Spleen (tissue), 11 donors: ENCODE measurements at regions not wholly inside any gene's neighbourhood (a gene's known extent, or its start where the extent isn't known, plus 50 kb on each side); places are given as distances from the start of the nearest gene placed in this dataset.

ENCODE experiments used
- DNase-seq: peaks from one replicate; pipeline ENCODE4 v3.0.0-alpha.2; 2020
- H3K27ac ChIP-seq, 8 donors: fragments of 200-600 bp; sonication (generic) in 7 of 8; 1 replicate in 4 of 8; 2 replicates in 4 of 8; pipeline versions ENCODE4 v1.5.0 to v1.8.0; 2016 to 2021; ENCODE audit warnings: inconsistent platforms in 4 of 8, mild to moderate bottlenecking in 4 of 8, moderate library complexity in 1 of 8
- H3K27me3 ChIP-seq, 7 donors: fragments of 200-600 bp; sonication (generic) in 6 of 7; replicated peaks in 1 of 7; 1 replicate in 4 of 7; 2 replicates in 3 of 7; pipeline versions ENCODE4 v1.5.0 to v1.8.0; 2016 to 2021; ENCODE audit warnings: inconsistent platforms in 3 of 7, mild to moderate bottlenecking in 1 of 7
- H3K36me3 ChIP-seq, 6 donors: fragments of 200-600 bp; sonication (generic) in 5 of 6; 1 replicate in 4 of 6; 2 replicates in 2 of 6; pipeline versions ENCODE4 v1.5.0 to v1.8.0; 2016 to 2021; ENCODE audit warnings: inconsistent platforms in 2 of 6
- H3K4me1 ChIP-seq, 6 donors: fragments of 200-600 bp; sonication (generic) in 5 of 6; 1 replicate in 3 of 6; 2 replicates in 3 of 6; pipeline versions ENCODE4 v1.5.0 to v1.8.0; 2016 to 2021; ENCODE audit warnings: inconsistent platforms in 3 of 6
- H3K4me3 ChIP-seq, 8 donors: fragments of 200-600 bp; sonication (generic) in 7 of 8; 1 replicate in 4 of 8; 2 replicates in 4 of 8; pipeline versions ENCODE4 v1.5.0 to v1.8.0; 2016 to 2021; ENCODE audit warnings: inconsistent platforms in 4 of 8, mild to moderate bottlenecking in 4 of 8, moderate library complexity in 2 of 8
- H3K9me3 ChIP-seq, 8 donors: fragments of 200-600 bp; sonication (generic) in 7 of 8; 1 replicate in 4 of 8; 2 replicates in 4 of 8; pipeline versions ENCODE4 v1.5.0 to v1.8.0; 2016 to 2021; ENCODE audit warnings: inconsistent platforms in 4 of 8
- CTCF ChIP-seq, 11 experiments: fragments of 200-600 bp in 7 of 11; fragments of 450-650 bp in 4 of 11; sonication (generic) in 4 of 11; IDR thresholded peaks in 8 of 11; conservative IDR thresholded peaks in 3 of 11; 1 replicate in 7 of 11; 2 replicates in 4 of 11; pipeline versions ENCODE4 v1.4.0 to v1.8.0; 2016 to 2021; ENCODE audit warnings: antibody characterized with exemption in 11 of 11, inconsistent platforms in 4 of 11, mild to moderate bottlenecking in 1 of 11
- POLR2A ChIP-seq, 3 donors: fragments of 450-650 bp; IDR thresholded peaks; one replicate each; pipeline ENCODE4 v1.5.1; 2017; ENCODE audit warnings: antibody characterized with exemption in 3 of 3, mild to moderate bottlenecking in 1 of 3
- POLR2AphosphoS5 ChIP-seq, 3 donors: sonication (generic); formaldehyde crosslinking; IDR thresholded peaks; one replicate each; pipeline ENCODE4 v1.5.1; 2017; ENCODE audit warnings: antibody characterized with exemption in 3 of 3
- whole genome bisulfite sequencing, 5 donors: extraction: QIAGEN DNeasy Blood & Tissue Kit in 3 of 5; methylation state at CpG; one replicate each; pipeline versions ENCODE4 v1.1.5 to v1.1.7; 2013 to 2018; 5-methylcytosine and 5-hydroxymethylcytosine counted together
- intact Hi-C: fragments of 100-400 bp; cut with DNase I; formaldehyde crosslinking; loops from one replicate; pipeline ENCODE4 v1.15.0; 2023; ENCODE audit warnings: low total_unique reads
- donor health status: healthy with polysubstance abuse.
- donor health status: DM: no; HTN: no; CAD: no; lungs with moderate emphysema.
- donor health status: DM: no; HTN: no; CAD: no.
- donor health status: Bipolar disorder and iron deficiency.
- donor health status: healthy.
- donor health status: DM: no; HTN: no; CAD: no.
- donor health status: DM: yes; HTN: yes; CAD: no.

DNA sequence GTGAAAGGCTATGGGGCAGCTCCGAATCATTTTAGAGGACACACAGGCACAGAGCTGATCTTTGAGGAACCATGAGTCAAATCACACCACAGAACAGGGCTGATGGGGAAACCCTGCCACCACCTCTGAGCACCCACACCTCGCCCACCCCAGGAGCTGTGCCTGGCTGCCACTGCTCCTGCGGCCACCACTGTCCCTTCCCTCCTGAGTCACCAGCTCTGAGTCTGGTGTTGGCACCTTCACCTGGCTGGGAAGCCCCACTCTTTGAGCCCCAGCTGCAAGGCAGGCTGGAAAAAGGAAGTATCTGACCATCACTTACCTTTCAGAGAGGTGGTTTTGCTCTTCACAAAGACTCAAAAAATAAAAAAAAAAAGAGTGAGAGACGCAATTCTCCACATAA, 63.6 kb upstream of the MEF2A start:
- Histone ChIP-seq H3K36me3 (no peaks in the 10 kb centered on the region), H3K9me3 (no peaks in the 10 kb centered on the region), H3K4me3 (no peak overlapping the region), H3K27ac (peak overlapping the region in 6 of 8 donors; percentile 9 to 71 (median 56)), H3K27me3 (no peaks in the 10 kb centered on the region), H3K4me1 (peaks cover 18 to 76% (median 44%) of the 10 kb centered on the region in 6 donors)
- WGBS, 5 donors: 52 to 71% (median 58%) methylated on average over 4 of the region's 4 CpGs
- intact Hi-C loops: no loop called here
- DNase-seq: no peak
- TF ChIP-seq POLR2A (IDR thresholded peaks at IDR 0.05) (no peak), POLR2AphosphoS5 (IDR thresholded peaks at IDR 0.05) (peak in 2 of 3 donors; percentile 51 to 62), CTCF (IDR thresholded peaks at IDR 0.05 in 8 of 11, conservative IDR thresholded peaks at IDR 0.05 in 3 of 11) (no peak)

DNA sequence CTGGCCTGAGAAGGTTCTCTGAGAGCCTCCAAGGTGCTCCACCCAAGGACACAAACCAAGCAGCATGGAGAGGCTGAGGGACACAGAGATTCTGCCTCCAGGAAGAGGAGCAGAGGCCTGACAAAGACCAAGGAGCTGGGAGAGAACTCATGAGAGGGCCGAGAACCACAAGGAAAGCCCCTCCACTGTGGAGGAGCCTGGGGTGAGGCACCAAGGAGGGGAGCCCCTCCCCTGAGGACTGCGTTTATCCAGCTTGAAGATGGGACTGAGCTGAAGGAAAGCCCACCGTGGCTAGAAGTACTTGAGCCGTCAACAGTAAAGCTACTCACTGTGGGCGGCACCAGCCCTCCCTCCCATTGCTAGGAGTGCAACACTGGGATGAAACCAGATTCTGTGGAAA, 63.1 kb upstream of the MEF2A start:
- DNase-seq: peak; percentile 55
- Histone ChIP-seq H3K27me3 (no peaks in the 10 kb centered on the region), H3K36me3 (no peaks in the 10 kb centered on the region), H3K9me3 (no peaks in the 10 kb centered on the region), H3K27ac (peak overlapping the region in 5 of 8 donors; percentile 14 to 71 (median 63)), H3K4me1 (peaks cover 23 to 81% (median 48%) of the 10 kb centered on the region in 6 donors), H3K4me3 (no peak overlapping the region)
- intact Hi-C loops: no loop called here
- 73 to 91% (median 85%) methylated on average over 5 of the region's 5 CpGs for WGBS, 5 donors
- TF ChIP-seq POLR2AphosphoS5 (IDR thresholded peaks at IDR 0.05): no peak
- no peak for TF ChIP-seq POLR2A (IDR thresholded peaks at IDR 0.05)
- no peak for TF ChIP-seq CTCF (IDR thresholded peaks at IDR 0.05 in 8 of 11, conservative IDR thresholded peaks at IDR 0.05 in 3 of 11)

- WGBS, 5 donors: 74 to 80% (median 76%) methylated on average over 9 to 11 of the region's 11 CpGs
- no peaks in the 10 kb centered on the region for H3K9me3 ChIP-seq
- TF ChIP-seq POLR2AphosphoS5 (IDR thresholded peaks at IDR 0.05) (no peak), POLR2A (IDR thresholded peaks at IDR 0.05) (no peak), CTCF (IDR thresholded peaks at IDR 0.05 in 8 of 11, conservative IDR thresholded peaks at IDR 0.05 in 3 of 11) (no peak)
- intact Hi-C loops: no loop called here
- H3K27ac ChIP-seq: peak overlapping the region in 6 of 8 donors; percentile 36 to 71 (median 56)
- no peak for DNase-seq
- no peaks in the 10 kb centered on the region for H3K27me3 ChIP-seq
- no peaks in the 10 kb centered on the region for H3K36me3 ChIP-seq
- H3K4me3 ChIP-seq: no peak overlapping the region
- H3K4me1 ChIP-seq: peaks cover 29 to 88% (median 56%) of the 10 kb centered on the region in 6 donors
Measured at GRCh38 chr15:99503411-99503810, 62.4 kb upstream of the MEF2A start.

GRCh38 chr15:99504071-99504822, 61.5 kb upstream of the MEF2A start:
- Histone ChIP-seq H3K27ac (peak overlapping the region in 5 of 8 donors; percentile 48 to 71 (median 63)), H3K27me3 (no peaks in the 10 kb centered on the region), H3K4me1 (peaks cover 34 to 97% (median 64%) of the 10 kb centered on the region in 6 donors), H3K36me3 (no peaks in the 10 kb centered on the region), H3K9me3 (no peaks in the 10 kb centered on the region), H3K4me3 (no peak overlapping the region)
- WGBS, 5 donors: 50 to 73% (median 69%) methylated on average over 5 to 9 of the region's 9 CpGs
- intact Hi-C loops: no loop called here
- DNase-seq: no peak
- no peak for TF ChIP-seq POLR2AphosphoS5 (IDR thresholded peaks at IDR 0.05)
- no peak for TF ChIP-seq CTCF (IDR thresholded peaks at IDR 0.05 in 8 of 11, conservative IDR thresholded peaks at IDR 0.05 in 3 of 11)
- TF ChIP-seq POLR2A (IDR thresholded peaks at IDR 0.05): no peak
